HepG2 (cell line): ENCODE measurements at regions not wholly inside any gene's neighbourhood (a gene's known extent, or its start where the extent isn't known, plus 50 kb on each side); places are given as distances from the start of the nearest gene placed in this dataset.
A peak's percentile ranks its signal among the peaks of the same experiment; 100 is the strongest.

Experiments
- ATAC-seq: fragments of 200-7000 bp; cut with Tn5 transposase; 3 replicates; pipeline ENCODE4 v1.9.1; 2020; ENCODE audit warnings: mild to moderate bottlenecking, moderate library complexity
- BruUV-seq: library from RNA; stranded (reverse); fragments of 400-500 nt; replicated peaks from 2 replicates; lab custom pipeline; 2021; lab: Mats Ljungman, UMichigan
- CTCF ChIA-PET: fragments of 300-600 bp; formaldehyde crosslinking; extraction: SDS; loops from one replicate; lab custom pipeline; 2021; ENCODE audit warnings: low total read pairs, inconsistent platforms, low intra/inter-chr PET ratio; lab: Yijun Ruan, JAX
- POLR2A ChIA-PET: fragments of 350-600 bp; sonication (Branson Sonifier 250); formaldehyde crosslinking; loops from one replicate; lab custom pipeline; 2020; ENCODE audit warnings: antibody characterized with exemption, inconsistent platforms; lab: Yijun Ruan, JAX
- DNase-seq: peaks from one replicate; pipeline ENCODE4 v3.0.0-alpha.2; 2015; ENCODE audit warnings: low spot score
- FAIRE-seq: peaks from 3 replicates; lab custom pipeline; 2011; peaks lifted over from hg19 to GRCh38; lab: Jason Lieb, UNC
- H2AFZ ChIP-seq: one replicate; pipeline ENCODE4 v1.6.1; 2011; ENCODE audit warnings: low read length, inconsistent platforms
- H3K27ac ChIP-seq: fragments of 300-600 bp; 3 replicates; pipeline ENCODE4 v1.8.0; 2011; ENCODE audit warnings: mixed run types, mild to moderate bottlenecking, mixed read lengths, low read length, inconsistent platforms; ENCODE audit not compliant: insufficient read depth; ENCODE audit errors: extremely low read length
- H3K27me3 ChIP-seq, 2 experiments: fragments of 200-600 bp in 1 of 2; 2 replicates in 1 of 2; 3 replicates in 1 of 2; pipeline versions ENCODE4 v1.6.0 to v1.8.0; 2011; ENCODE audit warnings: low read length in 2 of 2, mild to moderate bottlenecking in 2 of 2, moderate library complexity in 2 of 2, inconsistent platforms in 1 of 2; ENCODE audit not compliant: insufficient read depth in 2 of 2, control insufficient read depth in 1 of 2
- H3K36me3 ChIP-seq, 2 experiments: fragments of 200-600 bp in 1 of 2; replicated peaks in 1 of 2; 2 replicates in 1 of 2; 3 replicates in 1 of 2; pipeline versions ENCODE4 v1.5.1 to v1.8.0; 2011; ENCODE audit warnings: low read length in 2 of 2, inconsistent platforms in 1 of 2; ENCODE audit not compliant: insufficient read depth in 2 of 2, control insufficient read depth in 1 of 2
- H3K4me1 ChIP-seq: 2 replicates; pipeline ENCODE4 v1.5.1; 2012; ENCODE audit warnings: low read length, inconsistent platforms; ENCODE audit not compliant: insufficient read depth
- H3K4me2 ChIP-seq: 2 replicates; pipeline ENCODE4 v1.6.0; 2011; ENCODE audit warnings: low read depth, low read length, inconsistent platforms
- H3K4me3 ChIP-seq, 3 experiments: fragments of 200-600 bp in 1 of 3; sonication (generic), shearing (Covaris generic) in 1 of 3; replicated peaks in 1 of 3; 2 replicates each; pipeline ENCODE4 v1.5.1; 2011 to 2016; ENCODE audit warnings: low read length in 3 of 3, inconsistent platforms in 2 of 3, low read depth in 2 of 3, mild to moderate bottlenecking in 2 of 3, control low read depth in 1 of 3, mixed read lengths in 1 of 3; ENCODE audit not compliant: insufficient read depth in 1 of 3
- H3K79me2 ChIP-seq: one replicate; pipeline ENCODE4 v1.6.1; 2011; ENCODE audit warnings: low read length, inconsistent platforms; ENCODE audit not compliant: insufficient read depth
- H3K9ac ChIP-seq: 2 replicates; pipeline ENCODE4 v1.6.0; 2011; ENCODE audit warnings: mild to moderate bottlenecking, low read depth, low read length, inconsistent platforms; ENCODE audit not compliant: insufficient read depth
- H3K9me3 ChIP-seq: 2 replicates; pipeline ENCODE4 v1.5.1; 2012; ENCODE audit warnings: mild to moderate bottlenecking, low read length
- H4K20me1 ChIP-seq: 2 replicates; pipeline ENCODE4 v1.6.0; 2011; ENCODE audit warnings: inconsistent platforms, mild to moderate bottlenecking, low read length, moderate library complexity; ENCODE audit not compliant: insufficient read depth
- ATF7 ChIP-seq, 2 experiments: fragments of 450-650 bp in 1 of 2; sonication (generic) in 1 of 2; formaldehyde crosslinking in 1 of 2; IDR thresholded peaks; 2 replicates each; pipeline versions ENCODE4 v1.4.0 to v1.6.1; 2016 to 2020; ENCODE audit warnings: antibody characterized with exemption in 1 of 2, mild to moderate bottlenecking in 1 of 2, missing genetic modification reagents in 1 of 2
- CEBPB ChIP-seq: IDR thresholded peaks from 2 replicates; pipeline ENCODE4 v1.6.1; 2011; ENCODE audit warnings: low read depth, low read length, improper control_type of control experiment, borderline replicate concordance
- CEBPG ChIP-seq: IDR thresholded peaks from 2 replicates; pipeline ENCODE4 v1.6.1; 2016
- CREM ChIP-seq, 2 experiments: sonication (generic) in 1 of 2; formaldehyde crosslinking in 1 of 2; IDR thresholded peaks; 2 replicates each; pipeline versions ENCODE4 v1.4.0 to v1.6.1; 2016 to 2020; ENCODE audit warnings: antibody characterized with exemption in 1 of 2, mild to moderate bottlenecking in 1 of 2, missing genetic modification reagents in 1 of 2
- FOXO1 ChIP-seq: sonication (generic); formaldehyde crosslinking; IDR thresholded peaks from 2 replicates; pipeline ENCODE4 v1.4.0; 2020; ENCODE audit warnings: missing genetic modification reagents
- HDAC2 ChIP-seq: sonication (generic); formaldehyde crosslinking; IDR thresholded peaks from 2 replicates; pipeline ENCODE4 v1.4.0; 2020; ENCODE audit warnings: missing genetic modification reagents
- KLF16 ChIP-seq, 2 experiments: sonication (generic) in 1 of 2; formaldehyde crosslinking in 1 of 2; IDR thresholded peaks; 2 replicates each; pipeline versions ENCODE4 v1.6.1 to v1.8.0; 2016 to 2023; ENCODE audit warnings: missing genetic modification reagents in 2 of 2, missing compliant biosample characterization in 1 of 2
- NFE2L1 ChIP-seq: sonication (generic); formaldehyde crosslinking; IDR thresholded peaks from 2 replicates; pipeline ENCODE4 v1.4.0; 2020; ENCODE audit warnings: missing genetic modification reagents, mild to moderate bottlenecking, borderline replicate concordance
- SMYD3 ChIP-seq: sonication (generic); formaldehyde crosslinking; IDR thresholded peaks from 2 replicates; pipeline ENCODE4 v1.8.1; 2023; ENCODE audit warnings: mild to moderate bottlenecking, missing genetic modification reagents
- ZFP91 ChIP-seq: sonication (generic); formaldehyde crosslinking; IDR thresholded peaks from 2 replicates; pipeline ENCODE4 v1.9.0; 2022; ENCODE audit warnings: missing genetic modification reagents, mild to moderate bottlenecking, borderline replicate concordance
- ZFX ChIP-seq: sonication (generic); formaldehyde crosslinking; IDR thresholded peaks from 2 replicates; pipeline ENCODE4 v1.4.0; 2020; ENCODE audit warnings: mild to moderate bottlenecking, low read depth, missing genetic modification reagents, moderate library complexity
- ZNF282 ChIP-seq: fragments of 450-650 bp; IDR thresholded peaks from 2 replicates; pipeline ENCODE4 v1.6.1; 2018; ENCODE audit not compliant: partially characterized antibody
- ZNF589 ChIP-seq: sonication (generic); formaldehyde crosslinking; conservative IDR thresholded peaks from 2 replicates; pipeline ENCODE4 v1.8.0; 2022; ENCODE audit warnings: mild to moderate bottlenecking, moderate library complexity, missing genetic modification reagents
- ZNF644 ChIP-seq: IDR thresholded peaks from 2 replicates; pipeline ENCODE4 v1.6.1; 2016; ENCODE audit warnings: low read depth
- ZNF792 ChIP-seq: IDR thresholded peaks from 2 replicates; pipeline ENCODE4 v1.6.1; 2016
- WGBS: methylation state at CpG from one replicate; pipeline ENCODE4 v1.1.6; 2017; ENCODE audit warnings: low lambda C conversion rate; 5-methylcytosine and 5-hydroxymethylcytosine counted together
- in situ Hi-C: cut with HindIII; loops from 2 replicates; pipeline ENCODE4 v1.10.0; 2017; ENCODE audit warnings: low pct_unique_long_range_greater_than_20kb; ENCODE audit not compliant: extremely low pct_ligation_motif_present
- intact Hi-C: fragments of 100-400 bp; cut with micrococcal nuclease; formaldehyde crosslinking; loops from one replicate; pipeline ENCODE4 v1.10.0; 2022; ENCODE audit not compliant: unreplicated experiment
- TF ChIP-seq, protein P1 (sequence below), 2 experiments: IDR thresholded peaks; 2 replicates each; pipeline ENCODE4 v1.6.1; 2011 to 2012; ENCODE audit warnings: low read length in 2 of 2, borderline replicate concordance in 1 of 2, low read depth in 1 of 2, mild to moderate bottlenecking in 1 of 2, moderate library complexity in 1 of 2

- Histone ChIP-seq H4K20me1 (no peaks in the 10 kb centered on the region), H3K9me3 (peaks cover 38% of the 10 kb centered on the region), H3K4me1 (no peaks in the 10 kb centered on the region), H3K4me2 (no peak overlapping the region), H3K36me3 (no peaks in the 10 kb centered on the region), H3K4me3 (no peak overlapping the region), H3K27me3 (no peaks in the 10 kb centered on the region), H3K9ac (no peak overlapping the region), H2AFZ (no peak overlapping the region), H3K27ac (no peak overlapping the region), H3K79me2 (no peaks in the 10 kb centered on the region)
- intact Hi-C loops (no loop called here), in situ Hi-C loops (no loop called here)
- ATAC-seq (no peak), FAIRE-seq (no peak), DNase-seq (no peak)
- no TSS peak for BruUV-seq
- CTCF ChIA-PET, result no interaction called here
- TF ChIP-seq CEBPB, result peak; percentile 21; the same call in 1 of the 2 replicates
- peak; percentile 48; the same call in 1 of the 2 replicates for TF ChIP-seq ATF7 (IDR thresholded peaks at IDR 0.05)
- TF ChIP-seq ATF7 (CRISPR knock-in tag; IDR thresholded peaks at IDR 0.05), result no peak
- TF ChIP-seq ZFX (CRISPR knock-in tag), result no peak
- TF ChIP-seq ZNF792, result no peak
- TF ChIP-seq ZNF282, result no peak
- WGBS, result 3% methylated on average over 2 of the region's 2 CpGs
- POLR2A ChIA-PET, result no interaction called here
Observed at GRCh38 chr3:104819333-104819732, 547.4 kb upstream of the ALCAM start.

DNA sequence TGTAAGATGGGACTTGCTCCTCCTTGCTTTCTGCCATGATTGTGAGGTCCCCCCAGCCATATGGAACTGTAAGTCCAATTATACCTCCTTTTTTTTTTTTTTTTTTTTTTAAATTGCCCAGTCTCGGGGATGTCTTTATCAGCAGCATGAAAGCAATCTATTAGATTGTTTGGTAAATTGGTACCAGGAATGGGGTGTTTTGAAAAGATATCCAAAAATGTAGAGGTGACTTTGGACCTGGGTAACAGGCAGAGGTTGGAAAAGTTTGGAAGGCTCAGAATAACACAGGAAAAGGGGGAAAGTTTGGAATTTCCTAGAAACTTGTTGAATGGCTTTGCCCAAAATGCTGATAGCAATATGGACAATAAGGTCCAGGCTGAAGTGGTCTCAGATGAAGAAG, 545.8 kb upstream of the ALCAM start:
- no peak for ATAC-seq
- Histone ChIP-seq H3K9ac (no peak overlapping the region), H3K27me3 (no peaks in the 10 kb centered on the region), H3K4me3 (no peak overlapping the region), H3K27ac (no peak overlapping the region), H2AFZ (no peak overlapping the region), H3K9me3 (peaks cover 50% of the 10 kb centered on the region), H3K4me2 (no peak overlapping the region), H3K4me1 (no peaks in the 10 kb centered on the region), H3K79me2 (no peaks in the 10 kb centered on the region), H4K20me1 (no peaks in the 10 kb centered on the region), H3K36me3 (no peaks in the 10 kb centered on the region)
- intact Hi-C loops, result no loop called here
- POLR2A ChIA-PET, result no interaction called here
- CTCF ChIA-PET, result no interaction called here
- DNase-seq, result no peak
- TF ChIP-seq ZNF589 (no peak), CEBPG (CRISPR knock-in tag) (no peak), CREM (IDR thresholded peaks at IDR 0.05) (no peak), CREM (CRISPR knock-in tag; IDR thresholded peaks at IDR 0.05) (no peak), HDAC2 (no peak), KLF16 (CRISPR knock-in tag; IDR thresholded peaks at IDR 0.05) (no peak), ZNF644 (CRISPR knock-in tag) (no peak), NFE2L1 (CRISPR knock-in tag) (no peak), FOXO1 (CRISPR knock-in tag) (no peak), ZFP91 (CRISPR knock-in tag) (no peak), SMYD3 (CRISPR knock-in tag) (no peak)
- TF ChIP-seq, protein P1, sequence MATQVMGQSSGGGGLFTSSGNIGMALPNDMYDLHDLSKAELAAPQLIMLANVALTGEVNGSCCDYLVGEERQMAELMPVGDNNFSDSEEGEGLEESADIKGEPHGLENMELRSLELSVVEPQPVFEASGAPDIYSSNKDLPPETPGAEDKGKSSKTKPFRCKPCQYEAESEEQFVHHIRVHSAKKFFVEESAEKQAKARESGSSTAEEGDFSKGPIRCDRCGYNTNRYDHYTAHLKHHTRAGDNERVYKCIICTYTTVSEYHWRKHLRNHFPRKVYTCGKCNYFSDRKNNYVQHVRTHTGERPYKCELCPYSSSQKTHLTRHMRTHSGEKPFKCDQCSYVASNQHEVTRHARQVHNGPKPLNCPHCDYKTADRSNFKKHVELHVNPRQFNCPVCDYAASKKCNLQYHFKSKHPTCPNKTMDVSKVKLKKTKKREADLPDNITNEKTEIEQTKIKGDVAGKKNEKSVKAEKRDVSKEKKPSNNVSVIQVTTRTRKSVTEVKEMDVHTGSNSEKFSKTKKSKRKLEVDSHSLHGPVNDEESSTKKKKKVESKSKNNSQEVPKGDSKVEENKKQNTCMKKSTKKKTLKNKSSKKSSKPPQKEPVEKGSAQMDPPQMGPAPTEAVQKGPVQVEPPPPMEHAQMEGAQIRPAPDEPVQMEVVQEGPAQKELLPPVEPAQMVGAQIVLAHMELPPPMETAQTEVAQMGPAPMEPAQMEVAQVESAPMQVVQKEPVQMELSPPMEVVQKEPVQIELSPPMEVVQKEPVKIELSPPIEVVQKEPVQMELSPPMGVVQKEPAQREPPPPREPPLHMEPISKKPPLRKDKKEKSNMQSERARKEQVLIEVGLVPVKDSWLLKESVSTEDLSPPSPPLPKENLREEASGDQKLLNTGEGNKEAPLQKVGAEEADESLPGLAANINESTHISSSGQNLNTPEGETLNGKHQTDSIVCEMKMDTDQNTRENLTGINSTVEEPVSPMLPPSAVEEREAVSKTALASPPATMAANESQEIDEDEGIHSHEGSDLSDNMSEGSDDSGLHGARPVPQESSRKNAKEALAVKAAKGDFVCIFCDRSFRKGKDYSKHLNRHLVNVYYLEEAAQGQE (IDR thresholded peaks at IDR 0.05; ENCODE audit: borderline replicate concordance in 1 of 2, low read depth in 1 of 2, low read length in 2 of 2), result no peak
- in situ Hi-C loops, result no loop called here
- no TSS peak for BruUV-seq
- no peak for FAIRE-seq
- 0% methylated on average over 1 of the region's 1 CpG for WGBS
